Activated CD8-positive, alpha-beta T cell treated with anti-CD3 and anti-CD28 coated beads for 36 hours (primary cell): ENCODE measurements at regions not wholly inside any gene's neighbourhood (a gene's known extent, or its start where the extent isn't known, plus 50 kb on each side); places are given as distances from the start of the nearest gene placed in this dataset.

Experiments
- ATAC-seq: fragments of 200-7000 bp; cut with Tn5 transposase; one replicate; pipeline ENCODE4 v1.10.0; 2021; ENCODE audit warnings: mild to moderate bottlenecking, moderate library complexity
- CTCF ChIA-PET: fragments of 350-600 bp; sonication (Branson Sonifier 250); formaldehyde crosslinking; loops from one replicate; lab custom pipeline; 2021; ENCODE audit warnings: antibody characterized with exemption; lab: Charles Lee
- POLR2A ChIA-PET: fragments of 350-600 bp; sonication (Branson Sonifier 250); formaldehyde crosslinking; loops from one replicate; lab custom pipeline; 2021; ENCODE audit warnings: antibody characterized with exemption; lab: Charles Lee
- DNase-seq: peaks from one replicate; pipeline ENCODE4 v3.0.0-alpha.2; 2020
- H3K27ac Mint-ChIP-seq: one replicate; pipeline ENCODE4 v1.8.0; 2021; ENCODE audit warnings: mild to moderate bottlenecking, mixed read lengths
- H3K27me3 Mint-ChIP-seq: one replicate; pipeline ENCODE4 v1.8.0; 2021; ENCODE audit warnings: mixed read lengths
- H3K36me3 Mint-ChIP-seq: one replicate; pipeline ENCODE4 v1.8.0; 2021; ENCODE audit warnings: low read depth, mixed read lengths
- H3K4me1 Mint-ChIP-seq: one replicate; pipeline ENCODE4 v1.8.0; 2021; ENCODE audit warnings: low read depth, mixed read lengths
- H3K4me3 Mint-ChIP-seq: one replicate; pipeline ENCODE4 v1.8.0; 2021; ENCODE audit warnings: mild to moderate bottlenecking, moderate library complexity, mixed read lengths
- H3K9me3 Mint-ChIP-seq: one replicate; pipeline ENCODE4 v1.8.0; 2021; ENCODE audit warnings: mixed read lengths
- CTCF ChIP-seq: fragments of 200-600 bp; IDR thresholded peaks from one replicate; pipeline ENCODE4 v1.8.0; 2022; ENCODE audit warnings: antibody characterized with exemption, mild to moderate bottlenecking
- intact Hi-C: fragments of 100-400 bp; cut with micrococcal nuclease; formaldehyde crosslinking; loops from one replicate; pipeline ENCODE4 v1.10.0; 2022

- Mint-ChIP-seq H3K4me3 (no peak overlapping the region), H3K9me3 (peaks cover 2% of the 10 kb centered on the region), H3K36me3 (no peaks in the 10 kb centered on the region), H3K27ac (no peak overlapping the region), H3K4me1 (no peaks in the 10 kb centered on the region), H3K27me3 (no peaks in the 10 kb centered on the region)
- intact Hi-C loops: no loop called here
- no peak for TF ChIP-seq CTCF
- POLR2A ChIA-PET: no interaction called here
- DNase-seq (no peak), ATAC-seq (no peak)
- CTCF ChIA-PET: no interaction called here
Observed at GRCh38 chr13:34637636-34638035, 304.4 kb upstream of the NBEA start.

- intact Hi-C loops: no loop called here
- H3K36me3 Mint-ChIP-seq: no peaks in the 10 kb centered on the region
- H3K27ac Mint-ChIP-seq: no peak overlapping the region
- DNase-seq (no peak), ATAC-seq (no peak)
- H3K9me3 Mint-ChIP-seq: peaks cover 2% of the 10 kb centered on the region
- ChIA-PET CTCF (no interaction called here), POLR2A (no interaction called here)
- H3K27me3 Mint-ChIP-seq: no peaks in the 10 kb centered on the region
- TF ChIP-seq CTCF: no peak
- H3K4me3 Mint-ChIP-seq: no peak overlapping the region
- no peaks in the 10 kb centered on the region for H3K4me1 Mint-ChIP-seq
Observed at GRCh38 chr13:34638897-34639296, 303.2 kb upstream of the NBEA start.

GRCh38 chr13:34640179-34640992, 301.7 kb upstream of the NBEA start:
- H3K27me3 Mint-ChIP-seq: no peaks in the 10 kb centered on the region
- POLR2A ChIA-PET: no interaction called here
- no peak overlapping the region for H3K27ac Mint-ChIP-seq
- DNase-seq (no peak), ATAC-seq (no peak)
- H3K9me3 Mint-ChIP-seq: peaks cover 2% of the 10 kb centered on the region
- no peak overlapping the region for H3K4me3 Mint-ChIP-seq
- no peaks in the 10 kb centered on the region for H3K36me3 Mint-ChIP-seq
- H3K4me1 Mint-ChIP-seq: no peaks in the 10 kb centered on the region
- no peak for TF ChIP-seq CTCF
- intact Hi-C loops: no loop called here
- CTCF ChIA-PET: no interaction called here

GRCh38 chr13:34640993-34641330, 301.1 kb upstream of the NBEA start:
- CTCF ChIA-PET: no interaction called here
- no peaks in the 10 kb centered on the region for H3K36me3 Mint-ChIP-seq
- peaks cover 4% of the 10 kb centered on the region for H3K9me3 Mint-ChIP-seq
- intact Hi-C loops: no loop called here
- no peak for DNase-seq
- no peak for TF ChIP-seq CTCF
- ATAC-seq: no peak
- no peaks in the 10 kb centered on the region for H3K27me3 Mint-ChIP-seq
- H3K4me1 Mint-ChIP-seq: no peaks in the 10 kb centered on the region
- POLR2A ChIA-PET: no interaction called here
- H3K4me3 Mint-ChIP-seq: no peak overlapping the region
- H3K27ac Mint-ChIP-seq: no peak overlapping the region

- Mint-ChIP-seq H3K36me3 (no peaks in the 10 kb centered on the region), H3K27me3 (no peaks in the 10 kb centered on the region), H3K27ac (no peak overlapping the region), H3K9me3 (peaks cover 2% of the 10 kb centered on the region), H3K4me3 (no peak overlapping the region), H3K4me1 (no peaks in the 10 kb centered on the region)
- ATAC-seq (no peak), DNase-seq (no peak)
- POLR2A ChIA-PET: no interaction called here
- CTCF ChIA-PET: no interaction called here
- intact Hi-C loops: no loop called here
- no peak for TF ChIP-seq CTCF
Observed at GRCh38 chr13:34647379-34648150, 294.5 kb upstream of the NBEA start.
